AG20443 (cell line): ENCODE measurements at regions not wholly inside any gene's neighbourhood (a gene's known extent, or its start where the extent isn't known, plus 50 kb on each side); places are given as distances from the start of the nearest gene placed in this dataset.
"Not testable (repeated sequence)": the region's sequence is repeated elsewhere in the genome, so short reads cannot be mapped to it uniquely, and the experiment has no call there.

Experiments used
- DNase-seq: peaks from one replicate; pipeline ENCODE4 v3.0.0; 2012; ENCODE audit warnings: low spot score, mixed read lengths

DNA sequence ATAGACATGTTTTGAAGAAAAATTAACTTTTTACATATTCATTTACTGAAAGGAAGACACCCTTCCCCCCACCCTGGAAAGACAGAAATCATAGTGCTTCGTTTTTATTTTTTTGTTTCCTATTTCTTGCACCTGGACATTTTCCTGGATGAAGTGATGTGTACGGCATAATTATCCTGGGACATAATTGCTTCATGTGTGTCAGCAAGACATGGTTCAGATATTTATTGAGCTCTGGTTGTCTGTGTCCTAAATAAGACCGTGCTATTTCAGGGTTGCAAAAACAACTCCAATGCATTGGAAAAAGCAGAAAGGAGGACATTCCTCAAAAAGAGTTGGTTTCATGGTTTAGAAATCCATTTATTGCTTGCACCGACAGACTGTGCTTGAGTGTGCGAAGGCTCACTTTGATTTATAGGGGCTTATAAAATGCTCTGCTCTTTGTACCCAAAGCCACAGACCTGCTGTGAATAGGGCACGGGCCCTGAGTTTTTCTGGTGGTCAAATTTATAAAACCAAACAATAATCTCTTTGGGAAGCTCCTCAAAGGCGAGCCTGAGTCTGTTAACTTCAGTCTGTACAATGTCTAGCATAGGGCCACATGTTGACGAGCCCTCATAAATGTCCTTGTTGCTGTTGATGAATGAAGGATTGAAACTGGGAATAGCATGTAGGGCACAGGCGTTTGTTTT is 179.5 kb downstream of the SOX4 start:
- no peak for DNase-seq

DNA sequence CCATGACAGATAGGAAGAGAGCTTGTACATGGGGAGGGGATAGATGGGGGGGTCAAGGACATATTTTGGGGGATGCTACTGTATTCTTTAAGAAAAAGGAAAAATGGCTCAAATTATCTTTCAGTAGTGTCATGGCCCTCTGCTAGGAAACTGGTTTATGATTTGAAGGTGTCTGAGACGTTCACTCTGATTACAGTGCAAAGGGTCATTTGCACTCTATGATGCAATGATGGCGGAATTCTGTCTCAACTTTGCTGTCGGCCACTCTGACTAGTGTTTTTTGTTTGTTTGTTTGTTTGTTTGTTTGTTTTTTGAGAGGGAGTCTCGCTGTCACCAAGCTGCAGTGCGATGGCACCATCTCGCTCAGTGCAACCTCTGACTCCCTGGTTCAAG is 180.0 kb downstream of the SOX4 start:
- DNase-seq: no peak

DNA sequence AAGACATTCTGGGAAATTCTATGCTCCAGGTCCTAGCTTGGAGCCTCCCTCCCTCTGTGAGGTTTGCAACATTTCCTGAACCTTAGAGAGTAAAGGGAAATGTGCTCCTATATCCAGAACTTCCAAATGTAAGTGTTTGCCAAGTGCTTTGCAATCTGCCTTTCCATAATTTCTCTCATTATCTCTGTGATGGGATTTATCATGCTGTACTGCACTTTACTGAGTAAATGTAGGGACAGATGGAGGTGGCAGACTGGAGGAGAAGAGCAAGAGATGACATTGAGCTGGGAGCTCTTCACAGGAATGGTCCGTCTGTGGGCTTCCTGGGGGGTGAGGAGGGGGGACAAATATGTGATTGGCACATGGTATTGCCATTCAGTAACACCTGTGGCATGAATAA is 184.3 kb downstream of the SOX4 start:
- no peak for DNase-seq

DNA sequence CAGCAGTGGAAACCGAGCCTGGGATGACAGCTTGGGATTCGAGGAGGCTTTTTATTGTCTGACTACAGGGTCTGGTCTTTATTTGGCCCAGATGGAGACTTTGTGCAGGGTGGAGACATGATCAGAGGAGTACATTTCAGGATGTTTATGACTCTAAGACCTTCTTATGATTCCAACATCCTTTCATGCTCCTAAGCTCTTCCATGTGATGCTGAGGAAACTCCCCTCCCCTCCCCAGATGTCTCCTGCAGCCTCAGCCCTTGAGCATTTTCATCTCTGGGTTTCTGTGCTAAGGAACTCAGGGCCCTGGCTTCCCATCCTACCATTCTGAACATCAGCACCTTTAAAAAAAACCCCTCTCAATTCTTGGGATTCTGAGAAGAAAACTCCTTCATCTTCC is 186.6 kb downstream of the SOX4 start:
- no peak for DNase-seq

DNA sequence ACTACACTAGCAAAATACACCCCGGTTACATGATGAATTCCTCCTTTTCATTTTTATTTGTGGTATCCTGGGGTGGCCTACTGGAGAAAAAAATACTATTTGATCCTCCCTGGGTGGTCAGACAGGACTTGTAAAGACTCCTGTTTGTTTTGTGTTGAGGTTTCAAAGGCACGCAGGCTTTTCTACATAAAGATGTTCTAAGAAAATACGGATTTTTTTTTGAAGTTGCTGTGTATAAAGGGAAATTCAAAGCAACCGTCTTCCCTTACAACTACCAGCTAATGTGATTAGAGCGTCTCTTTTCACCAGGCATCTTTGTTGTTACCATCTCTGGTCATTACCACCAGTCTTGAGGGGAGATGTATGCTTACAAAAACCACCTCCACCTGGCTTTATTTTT is 187.1 kb downstream of the SOX4 start:
- no peak for DNase-seq

DNA sequence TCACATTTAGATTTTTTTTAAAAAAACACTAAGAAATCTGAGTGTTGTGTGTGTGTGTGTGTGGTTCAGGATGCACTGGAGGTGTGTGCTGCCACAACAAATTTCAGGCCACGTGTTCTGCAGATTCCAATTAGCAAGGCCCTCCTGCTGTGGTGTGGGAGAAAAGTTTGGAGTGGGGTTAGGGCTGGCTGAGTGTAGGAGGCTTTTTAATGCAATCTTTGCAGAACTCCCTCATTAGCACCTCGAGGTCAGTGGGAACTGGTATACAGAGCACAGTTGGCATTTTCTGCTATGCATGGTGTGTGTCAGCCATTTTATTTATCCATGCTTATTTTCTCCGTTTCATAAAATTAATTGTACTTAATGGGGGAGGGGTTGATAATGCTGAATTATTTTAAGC is 187.6 kb downstream of the SOX4 start:
- DNase-seq: no peak

DNA sequence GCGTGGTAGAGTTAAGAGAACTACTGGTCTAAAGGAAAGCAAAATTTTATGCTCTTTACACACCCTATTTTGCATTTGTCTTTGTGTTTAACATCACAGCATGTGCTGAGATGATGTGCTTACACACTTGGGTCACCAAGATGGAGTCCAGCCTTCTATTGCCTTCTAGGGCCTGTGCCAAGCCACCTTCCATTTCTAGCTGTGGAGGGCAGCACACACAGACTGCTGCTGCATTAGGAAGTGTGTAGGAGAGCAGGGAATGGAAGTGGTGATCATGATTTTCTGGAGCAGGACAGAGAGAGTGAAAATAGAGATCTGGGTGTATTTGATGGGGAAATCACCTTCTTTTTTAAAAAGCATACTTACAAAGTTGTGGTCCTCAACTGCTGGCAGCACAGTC is 191.6 kb downstream of the SOX4 start:
- no peak for DNase-seq

DNA sequence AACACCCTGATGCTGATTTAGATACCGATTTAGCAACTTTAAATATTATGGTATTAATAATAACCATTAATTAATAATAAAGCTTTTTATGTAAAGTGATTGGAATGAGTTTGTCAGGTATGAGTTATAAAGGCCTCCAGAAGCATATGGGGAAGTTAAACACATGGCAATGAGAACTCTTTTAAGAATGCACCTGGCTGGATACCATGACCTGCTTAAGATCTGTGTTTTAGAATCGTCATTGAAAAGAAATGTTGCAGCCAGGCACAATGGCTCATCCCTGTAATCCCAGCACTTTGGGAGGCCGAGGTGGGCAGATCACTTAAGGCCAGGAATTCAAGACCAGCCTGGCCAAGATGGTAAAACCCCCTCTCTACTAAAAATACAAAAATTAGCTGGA is 197.5 kb downstream of the SOX4 start:
- no peak for DNase-seq

DNA sequence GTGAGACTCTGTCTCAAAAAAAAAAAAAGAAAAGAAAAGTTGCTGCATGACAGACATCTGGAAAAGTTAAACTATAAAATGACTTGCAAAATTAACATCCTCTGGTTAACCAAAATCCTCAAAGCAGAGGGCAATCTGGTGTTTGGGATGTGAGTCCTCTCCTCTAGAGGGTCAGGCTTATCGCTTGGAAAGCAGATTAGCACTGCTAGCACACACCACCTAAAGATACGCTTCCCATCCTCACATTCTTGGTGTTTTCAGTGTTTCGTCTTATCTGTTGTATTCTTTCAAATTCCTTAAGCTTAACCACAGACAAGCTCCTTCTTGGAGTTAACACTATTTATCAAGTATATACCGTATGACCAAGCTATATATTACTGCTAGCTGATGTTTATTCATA is 198.0 kb downstream of the SOX4 start:
- DNase-seq: no peak

DNA sequence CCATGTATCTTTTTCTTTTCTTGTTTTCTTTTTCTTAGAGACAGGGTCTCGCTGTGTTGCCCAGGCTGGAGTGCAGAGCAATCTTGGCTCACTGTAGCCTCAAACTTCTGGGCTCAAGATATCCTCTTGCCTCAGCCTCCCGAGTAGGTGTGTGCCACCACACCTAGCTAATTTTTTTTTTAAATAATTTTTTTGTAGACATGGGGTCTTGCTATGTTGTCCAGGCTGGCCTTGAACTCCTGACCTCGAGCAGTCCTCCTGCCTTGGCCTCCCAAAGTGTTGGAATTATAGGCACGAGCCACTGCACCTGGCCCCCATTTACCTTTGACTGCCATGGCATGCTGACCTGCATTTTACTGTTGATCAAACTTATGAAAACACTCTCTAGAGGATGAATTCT is 198.6 kb downstream of the SOX4 start:
- DNase-seq: no peak

DNA sequence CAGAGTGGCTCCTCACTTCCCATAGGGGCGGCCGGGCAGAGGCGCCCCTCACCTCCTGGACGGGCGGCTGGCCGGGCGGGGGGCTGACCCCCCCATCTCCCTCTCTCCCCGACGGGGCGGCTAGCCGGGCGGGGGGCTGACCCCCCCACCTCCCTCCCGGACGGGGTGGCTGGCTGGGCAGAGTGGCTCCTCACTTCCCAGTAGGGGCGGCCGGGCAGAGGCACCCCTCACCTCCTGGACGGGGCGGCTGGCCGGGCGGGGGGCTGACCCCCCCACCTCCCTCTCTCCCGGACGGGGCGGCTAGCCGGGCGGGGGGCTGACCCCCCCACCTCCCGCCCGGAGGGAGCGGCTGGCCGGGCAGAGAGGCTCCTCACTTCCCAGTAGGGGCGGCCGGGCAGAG is 203.4 kb downstream of the SOX4 start:
- not testable (repeated sequence) for DNase-seq

DNA sequence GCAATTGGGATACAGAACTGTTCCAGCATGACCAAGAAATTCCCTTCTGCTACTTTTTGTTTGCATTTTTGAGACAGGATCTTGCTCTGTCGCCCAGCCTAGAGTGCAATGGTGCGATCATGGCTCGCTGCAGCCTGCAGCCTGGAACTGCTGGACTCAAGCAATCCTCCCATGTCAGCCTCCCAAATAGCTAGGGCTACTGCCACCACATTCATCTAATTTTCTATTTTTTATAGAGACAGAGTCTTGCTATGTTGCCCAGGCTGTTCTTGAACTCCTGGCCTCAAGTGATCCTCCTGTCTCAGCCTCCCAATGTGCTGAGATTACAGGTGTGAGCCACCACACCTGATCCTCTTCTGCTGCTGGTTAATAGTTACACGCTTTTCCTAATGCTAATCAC is 204.9 kb downstream of the SOX4 start:
- DNase-seq: no peak

DNA sequence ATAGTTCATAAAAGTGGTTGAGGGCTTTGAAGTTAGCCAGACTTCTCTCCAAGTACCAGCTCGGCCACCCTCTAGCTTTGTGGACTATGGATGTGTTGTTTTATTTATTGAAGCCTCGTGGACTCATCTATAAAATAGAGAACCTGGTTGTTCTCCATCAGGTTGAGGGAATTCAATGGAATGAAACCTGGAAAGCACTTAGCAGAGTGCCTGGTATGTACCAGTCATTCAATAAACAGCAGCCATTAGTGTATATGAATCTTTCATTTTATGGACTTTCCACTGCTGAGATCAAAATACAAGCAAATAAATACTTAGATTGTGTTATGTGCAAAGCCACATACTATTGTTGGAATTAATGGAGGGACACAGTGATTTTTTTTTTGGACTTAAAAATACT is 206.8 kb downstream of the SOX4 start:
- DNase-seq: no peak

DNA sequence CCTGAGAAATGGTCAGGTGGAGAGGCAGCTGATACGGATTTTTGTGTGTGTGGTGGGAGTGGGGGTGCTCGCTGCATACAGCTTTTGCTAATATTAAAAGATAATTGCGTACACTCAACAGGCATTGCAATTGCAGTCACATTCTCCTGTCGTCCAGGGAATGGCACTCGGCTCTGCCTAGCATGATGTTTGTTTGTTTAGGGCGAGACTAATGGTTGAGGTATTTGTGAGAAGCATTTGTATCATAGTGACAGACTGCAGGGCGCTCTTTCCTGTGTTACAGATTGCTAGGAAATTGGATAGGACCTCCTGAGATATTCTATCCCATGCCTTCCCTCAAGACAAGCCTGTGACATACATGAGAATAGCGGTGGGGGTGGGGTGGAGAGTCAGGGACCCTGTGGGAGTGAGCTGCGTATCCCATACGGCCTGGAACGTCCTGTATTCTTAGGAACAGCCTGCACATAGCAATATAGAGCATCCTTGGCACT is 207.4 kb downstream of the SOX4 start:
- DNase-seq: peak; percentile 25

DNA sequence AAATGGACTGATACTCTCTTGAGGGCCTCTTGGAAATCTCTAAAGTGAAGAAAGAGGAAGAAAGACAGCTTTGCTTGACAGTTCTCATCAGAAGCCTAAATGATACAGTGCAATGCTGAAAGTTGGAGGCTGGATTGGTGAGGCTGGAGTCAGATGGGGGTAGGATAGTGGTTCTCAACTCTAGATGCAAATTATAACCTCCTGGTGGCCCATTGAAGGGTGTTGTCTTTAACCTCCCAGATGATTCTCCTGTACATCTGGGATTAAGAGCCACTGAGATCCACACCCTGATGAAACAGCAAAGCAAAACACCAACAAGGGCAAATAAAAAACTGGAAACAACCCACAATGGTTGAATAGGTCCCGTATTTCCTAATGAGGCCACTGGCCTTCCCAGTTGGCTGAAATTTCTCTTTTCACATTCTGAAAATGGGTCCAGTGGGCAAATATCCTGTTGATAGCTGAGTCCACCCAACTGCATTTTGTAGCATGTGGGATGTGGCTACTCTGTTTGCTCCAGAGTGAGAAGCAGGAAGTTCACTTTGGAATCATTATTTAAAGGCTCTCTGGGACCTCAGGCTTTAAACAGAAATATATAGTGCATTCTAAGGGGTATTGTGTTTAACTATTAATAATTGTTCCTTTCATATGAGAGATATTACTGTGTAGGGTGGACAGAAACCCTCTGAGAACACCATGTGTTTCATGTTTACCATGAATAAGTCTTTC is 208.1 kb downstream of the SOX4 start:
- DNase-seq: no peak

DNA sequence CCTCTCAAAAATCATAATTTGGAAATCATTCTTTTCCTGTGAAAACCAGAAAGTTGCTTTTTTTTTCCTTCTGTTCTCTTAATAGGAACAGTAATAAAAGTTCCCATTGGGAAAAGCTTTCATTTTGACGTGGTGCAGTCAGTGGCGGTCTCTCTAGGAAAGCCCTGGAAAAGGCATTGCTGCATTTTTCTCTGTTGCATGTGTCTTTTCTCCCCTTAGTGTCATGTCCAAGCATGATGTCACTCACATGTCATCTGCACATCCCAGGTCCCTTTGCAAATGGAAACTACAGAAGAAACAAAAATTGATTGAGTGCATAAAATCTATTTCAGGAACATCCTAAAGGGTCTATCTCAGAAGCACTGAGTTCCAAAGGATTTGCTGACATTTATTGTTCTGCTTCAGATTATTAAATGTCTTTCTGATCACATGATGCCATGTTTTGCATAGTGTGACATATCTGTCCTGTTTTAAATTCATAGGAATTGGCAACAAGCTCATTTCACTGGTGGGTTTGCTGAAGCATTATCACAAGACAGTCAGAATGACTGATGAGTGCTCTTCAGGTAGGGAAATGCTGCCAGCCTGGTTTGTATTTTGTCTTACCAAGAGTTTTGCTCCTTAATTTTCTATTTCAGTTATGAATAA is 208.7 kb downstream of the SOX4 start:
- no peak for DNase-seq

DNA sequence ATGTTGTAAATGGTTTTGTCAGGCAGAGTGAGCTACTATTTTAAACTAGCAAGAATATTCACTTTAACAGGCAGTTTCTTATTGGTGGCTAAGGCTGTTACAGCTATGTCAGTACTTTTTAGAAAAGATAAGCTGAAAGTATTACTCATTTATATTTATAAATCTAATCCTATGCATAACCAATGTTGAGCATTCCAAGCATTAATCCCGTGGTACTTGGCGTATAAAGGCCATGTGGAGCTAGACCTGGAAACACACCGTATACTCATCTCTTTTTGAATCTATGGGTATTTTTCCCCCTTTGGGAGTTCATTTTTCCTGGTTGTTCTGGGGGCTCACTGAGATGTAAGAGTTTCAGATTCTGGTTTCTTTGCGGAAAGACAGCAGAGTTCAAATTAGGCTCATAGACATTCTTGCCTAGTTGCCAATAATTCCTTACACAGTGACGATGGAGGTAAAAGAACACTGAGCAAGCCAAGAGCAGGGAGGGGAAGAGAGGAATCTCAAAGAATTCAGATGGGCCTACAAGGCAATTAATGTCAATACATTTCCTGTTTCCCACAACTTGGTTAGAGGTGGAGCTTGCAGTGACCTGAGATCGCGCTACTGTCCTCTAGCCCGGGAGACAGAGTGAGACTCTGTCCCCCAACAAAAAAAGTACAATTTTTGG is 211.5 kb downstream of the SOX4 start:
- DNase-seq: no peak

DNA sequence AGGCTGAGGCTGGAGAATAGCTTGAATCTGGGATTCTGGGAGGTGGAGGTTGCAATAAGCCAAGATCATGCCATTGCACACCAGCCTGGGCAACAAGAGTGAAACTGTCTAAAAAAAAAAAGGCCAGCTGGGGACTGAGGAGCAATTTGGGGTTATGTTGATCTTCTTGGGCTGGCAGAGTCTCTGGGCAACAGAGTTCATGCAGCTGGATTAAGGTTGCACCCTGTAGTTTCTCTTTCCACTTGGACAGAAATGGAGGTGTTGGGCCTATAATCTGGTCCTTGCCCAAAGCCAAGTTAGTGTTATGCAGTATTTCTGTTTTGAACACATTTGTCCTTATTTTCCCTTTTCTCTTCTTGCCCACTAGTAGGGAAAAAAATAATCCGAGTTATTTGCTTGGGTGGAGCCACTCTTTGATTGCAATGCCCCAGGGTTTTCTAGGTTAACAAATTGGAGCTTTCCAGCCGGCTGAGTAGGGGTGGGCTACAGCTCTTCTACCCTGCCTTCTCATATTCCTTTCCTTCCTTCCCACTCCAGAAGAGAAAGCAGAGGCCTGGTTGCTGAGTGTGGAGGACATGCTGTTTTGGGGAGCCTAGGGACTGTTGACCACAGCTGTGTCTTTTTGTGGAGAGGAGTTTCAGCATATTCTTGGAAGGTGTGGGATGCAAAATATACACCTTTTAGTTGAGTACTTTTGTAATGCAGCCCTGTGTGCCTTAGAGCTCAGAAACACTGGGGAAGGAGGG is 213.9 kb downstream of the SOX4 start:
- DNase-seq: no peak

DNA sequence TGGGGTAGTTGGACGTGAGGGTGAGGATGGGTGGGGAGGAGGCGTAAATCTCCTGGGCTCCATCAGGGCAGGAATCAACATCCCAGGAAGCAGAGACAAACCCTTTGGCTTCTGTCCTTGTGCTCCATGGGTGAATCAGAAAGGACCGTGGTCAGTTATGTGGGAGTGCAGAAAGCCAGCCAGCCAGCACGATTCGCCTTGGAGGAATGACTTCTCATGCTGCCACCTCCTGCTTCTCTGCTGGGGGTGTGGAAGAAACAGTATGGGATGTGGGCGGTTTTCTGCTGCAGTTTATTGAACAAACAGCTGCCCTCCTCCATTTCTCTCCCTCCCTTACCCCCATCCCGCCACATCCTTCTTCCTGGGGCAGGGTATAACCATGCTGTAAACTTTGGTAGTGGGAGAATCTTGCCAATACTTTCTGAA is 214.5 kb downstream of the SOX4 start:
- peak; percentile 69 for DNase-seq

DNA sequence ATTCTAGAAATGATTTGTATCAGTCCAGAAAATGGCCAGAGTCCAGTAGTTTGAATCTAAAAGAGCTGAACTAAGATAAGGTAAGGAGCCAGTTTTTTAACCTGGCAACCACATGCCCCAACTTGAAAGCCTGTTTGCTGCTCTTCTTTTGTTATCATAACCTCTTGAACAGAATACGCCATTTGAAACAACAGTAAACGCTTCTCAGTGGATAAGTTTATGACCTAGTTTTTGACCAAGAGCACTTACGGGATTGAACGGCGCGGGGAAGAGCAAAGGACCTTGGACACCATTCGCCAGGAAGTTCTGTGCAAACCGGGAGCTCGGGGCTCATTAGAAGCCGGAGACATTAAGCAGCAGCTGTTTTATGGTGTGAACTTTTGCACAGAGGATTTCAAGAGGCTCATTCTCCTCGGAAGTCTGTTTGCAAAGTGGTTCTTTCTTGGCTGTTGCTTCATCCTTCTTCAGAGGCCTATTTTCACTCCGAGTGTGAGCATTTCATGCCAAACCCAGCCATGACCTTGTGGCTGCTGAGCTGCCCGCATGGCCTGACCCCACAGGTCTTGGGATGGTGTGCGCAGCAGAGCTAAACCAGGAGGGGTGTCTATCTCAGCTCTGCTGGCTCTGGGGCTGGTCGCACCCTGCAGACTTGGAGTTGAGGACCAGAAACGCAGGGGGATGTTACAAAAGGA is 215.1 kb downstream of the SOX4 start:
- DNase-seq: peak; percentile 14

DNA sequence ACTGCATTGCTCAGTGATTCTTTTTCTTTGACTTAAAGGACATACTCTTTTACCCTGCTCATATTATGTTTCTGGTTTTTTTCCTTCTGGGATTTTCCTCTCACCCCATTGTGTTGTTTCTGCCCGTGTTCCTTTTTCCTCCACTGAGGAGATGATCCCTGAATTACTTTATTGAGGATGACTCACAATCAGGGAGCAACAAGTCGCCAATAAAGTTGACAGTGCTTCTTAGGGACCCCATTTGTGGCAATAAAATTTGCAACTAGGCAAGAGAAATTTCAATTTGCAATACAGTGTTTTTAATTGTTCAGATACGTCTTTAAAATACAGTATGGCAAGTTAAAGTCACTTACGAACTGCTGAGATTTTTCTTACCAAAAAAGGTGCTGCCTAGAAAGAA is 217.9 kb downstream of the SOX4 start:
- DNase-seq: no peak
